CD14-positive monocyte (primary cell): ENCODE measurements at regions not wholly inside any gene's neighbourhood (a gene's known extent, or its start where the extent isn't known, plus 50 kb on each side); places are given as distances from the start of the nearest gene placed in this dataset.

Experiments used
- DNase-seq, 3 donors: peaks; one replicate each; pipeline ENCODE4 v3.0.0-alpha.2; 2011 to 2022
- H2AFZ ChIP-seq: 2 replicates; pipeline ENCODE4 v1.6.0; 2012; ENCODE audit warnings: mild to moderate bottlenecking, low read depth, low read length, inconsistent platforms; ENCODE audit not compliant: insufficient read depth, poor library complexity, severe bottlenecking
- H3K27ac ChIP-seq, 2 donors: 1 replicate in 1 of 2; 2 replicates in 1 of 2; pipeline ENCODE4 v1.5.1; 2012 to 2013; ENCODE audit warnings: low read length in 2 of 2, control low read depth in 1 of 2, inconsistent platforms in 1 of 2, low read depth in 1 of 2, mild to moderate bottlenecking in 1 of 2
- H3K27me3 ChIP-seq, 2 donors: one replicate each; pipeline versions ENCODE4 v1.6.0 to v1.6.1; 2011 to 2013; ENCODE audit warnings: low read length in 2 of 2; ENCODE audit not compliant: control insufficient read depth in 2 of 2, insufficient read depth in 2 of 2
- H3K36me3 ChIP-seq, 2 donors: replicated peaks in 1 of 2; 1 replicate in 1 of 2; 2 replicates in 1 of 2; pipeline versions ENCODE4 v1.5.1 to v1.6.1; 2012 to 2013; ENCODE audit warnings: low read length in 2 of 2, control low read depth in 1 of 2, inconsistent platforms in 1 of 2, mild to moderate bottlenecking in 1 of 2; ENCODE audit not compliant: insufficient read depth in 2 of 2, control insufficient read depth in 1 of 2
- H3K4me1 ChIP-seq, 2 donors: 1 replicate in 1 of 2; 2 replicates in 1 of 2; pipeline versions ENCODE4 v1.5.1 to v1.6.1; 2012 to 2013; ENCODE audit warnings: low read length in 2 of 2, control low read depth in 1 of 2, inconsistent platforms in 1 of 2, mild to moderate bottlenecking in 1 of 2, moderate library complexity in 1 of 2; ENCODE audit not compliant: insufficient read depth in 2 of 2, control insufficient read depth in 1 of 2
- H3K4me2 ChIP-seq: replicated peaks from 2 replicates; pipeline ENCODE3; 2012; ENCODE audit warnings: low read length, moderate library complexity, mild to moderate bottlenecking; ENCODE audit not compliant: poor library complexity, severe bottlenecking; ENCODE audit errors: extremely low read depth
- H3K4me3 ChIP-seq, 3 experiments: fragments of 200-600 bp in 1 of 3; sonication (generic) in 1 of 3; replicated peaks in 1 of 3; 1 replicate in 2 of 3; 2 replicates in 1 of 3; pipeline ENCODE4 v1.5.1; 2011 to 2013; ENCODE audit warnings: low read length in 3 of 3, mild to moderate bottlenecking in 3 of 3, control low read depth in 2 of 3, low read depth in 2 of 3, inconsistent platforms in 1 of 3, moderate library complexity in 1 of 3
- H3K79me2 ChIP-seq: 2 replicates; pipeline ENCODE4 v1.6.0; 2012; ENCODE audit warnings: mild to moderate bottlenecking, control low read depth, inconsistent platforms, low read length, moderate library complexity; ENCODE audit not compliant: insufficient read depth
- H3K9ac ChIP-seq: 2 replicates; pipeline ENCODE4 v1.6.0; 2017; ENCODE audit warnings: low read length, mild to moderate bottlenecking; ENCODE audit not compliant: insufficient read depth, poor library complexity, severe bottlenecking
- H3K9me3 ChIP-seq, 2 donors: replicated peaks in 1 of 2; 1 replicate in 1 of 2; 2 replicates in 1 of 2; pipeline versions ENCODE4 v1.5.1 to v1.6.1; 2012 to 2013; ENCODE audit warnings: low read length in 2 of 2, control low read depth in 1 of 2; ENCODE audit not compliant: control insufficient read depth in 1 of 2, insufficient read depth in 1 of 2
- H4K20me1 ChIP-seq: 2 replicates; pipeline ENCODE4 v1.6.0; 2012; ENCODE audit warnings: mild to moderate bottlenecking, low read length, control low read depth, moderate library complexity; ENCODE audit not compliant: insufficient read depth
- H3K27ac Mint-ChIP-seq, 7 donors: one replicate each; pipeline ENCODE4 v1.8.0; 2020; ENCODE audit warnings: mild to moderate bottlenecking in 7 of 7, mixed read lengths in 7 of 7, moderate library complexity in 6 of 7, inconsistent platforms in 2 of 7
- H3K27me3 Mint-ChIP-seq, 3 donors: one replicate each; pipeline ENCODE4 v1.8.0; 2021 to 2022; ENCODE audit warnings: low read depth in 3 of 3, mild to moderate bottlenecking in 3 of 3, mixed read lengths in 3 of 3, moderate library complexity in 3 of 3, inconsistent platforms in 1 of 3
- H3K36me3 Mint-ChIP-seq, 2 donors: one replicate each; pipeline ENCODE4 v1.8.0; 2020; ENCODE audit warnings: mixed read lengths in 2 of 2, inconsistent platforms in 1 of 2, mild to moderate bottlenecking in 1 of 2
- H3K4me1 Mint-ChIP-seq: one replicate; pipeline ENCODE4 v1.8.0; 2020; ENCODE audit warnings: mild to moderate bottlenecking, mixed read lengths
- H3K4me3 Mint-ChIP-seq, 2 donors: one replicate each; pipeline ENCODE4 v1.8.0; 2020; ENCODE audit warnings: mild to moderate bottlenecking in 2 of 2, mixed read lengths in 2 of 2, moderate library complexity in 1 of 2
- H3K9me3 Mint-ChIP-seq, 7 donors: one replicate each; pipeline ENCODE4 v1.8.0; 2020 to 2022; ENCODE audit warnings: mixed read lengths in 7 of 7, mild to moderate bottlenecking in 6 of 7, moderate library complexity in 6 of 7, inconsistent platforms in 2 of 7
- CTCF ChIP-seq: fragments of 200-600 bp; IDR thresholded peaks from one replicate; pipeline ENCODE4 v1.8.0; 2022; ENCODE audit warnings: antibody characterized with exemption, mild to moderate bottlenecking
- WGBS: methylation state at CpG from one replicate; pipeline ENCODE4 v1.1.5; 2013; ENCODE audit warnings: missing lambda C conversion rate; ENCODE audit not compliant: insufficient coverage; 5-methylcytosine and 5-hydroxymethylcytosine counted together
- intact Hi-C, 2 donors: fragments of 100-400 bp; cut with micrococcal nuclease; formaldehyde crosslinking; loops; one replicate each; pipeline versions ENCODE4 v1.15.0 to v1.15.1; 2023

- Histone ChIP-seq H3K27me3 (no peaks in the 10 kb centered on the region), H2AFZ (no peak overlapping the region), H3K9ac (no peak overlapping the region), H3K4me3 (no peak overlapping the region), H3K9me3 (no peaks in the 10 kb centered on the region), H3K79me2 (no peaks in the 10 kb centered on the region), H3K36me3 (no peaks in the 10 kb centered on the region), H3K27ac (no peak overlapping the region), H4K20me1 (no peaks in the 10 kb centered on the region), H3K4me1 (no peaks in the 10 kb centered on the region), H3K4me2 (no peak overlapping the region)
- no peak for TF ChIP-seq CTCF
- no peak for DNase-seq
- Mint-ChIP-seq H3K27ac (no peak overlapping the region), H3K36me3 (no peaks in the 10 kb centered on the region), H3K4me1 (no peaks in the 10 kb centered on the region), H3K4me3 (no peak overlapping the region), H3K9me3 (peaks cover 0 to 7% (median 2%) of the 10 kb centered on the region in 7 donors), H3K27me3 (peaks cover 0 to 2% (median 0%) of the 10 kb centered on the region in 3 donors)
- intact Hi-C loops = no loop called here
- WGBS = no CpG with 5 or more reads among the region's 1 CpG
Measured at GRCh38 chr1:199335496-199335895, 692.0 kb upstream of the NR5A2 start.

- Histone ChIP-seq H3K27me3 (no peaks in the 10 kb centered on the region), H3K4me3 (no peak overlapping the region), H3K79me2 (no peaks in the 10 kb centered on the region), H3K36me3 (no peaks in the 10 kb centered on the region), H3K9me3 (no peaks in the 10 kb centered on the region), H3K9ac (no peak overlapping the region), H3K27ac (no peak overlapping the region), H3K4me2 (no peak overlapping the region), H4K20me1 (no peaks in the 10 kb centered on the region), H3K4me1 (no peaks in the 10 kb centered on the region), H2AFZ (no peak overlapping the region)
- Mint-ChIP-seq H3K36me3 (no peaks in the 10 kb centered on the region), H3K9me3 (peaks cover 0 to 7% (median 2%) of the 10 kb centered on the region in 7 donors), H3K27me3 (peaks cover 0 to 2% (median 0%) of the 10 kb centered on the region in 3 donors), H3K4me1 (no peaks in the 10 kb centered on the region), H3K4me3 (no peak overlapping the region), H3K27ac (no peak overlapping the region)
- TF ChIP-seq CTCF = no peak
- intact Hi-C loops = no loop called here
- WGBS = 98% methylated on average over 4 of the region's 4 CpGs
- no peak for DNase-seq
Measured at GRCh38 chr1:199336745-199337640, 690.5 kb upstream of the NR5A2 start.
